ENCODE measurements at regions not wholly inside any gene's neighbourhood (a gene's known extent, or its start where the extent isn't known, plus 50 kb on each side); places are given as distances from the start of the nearest gene placed in this dataset.

GRCh38 chr4:22238742-22239141 lies 277.1 kb downstream of the ADGRA3 start:
- TF ChIP-seq CTCF (IDR thresholded peaks at IDR 0.05) (no peak), POLR2AphosphoS5 (IDR thresholded peaks at IDR 0.05) (no peak)
